ENCODE measurements at regions not wholly inside any gene's neighbourhood (a gene's known extent, or its start where the extent isn't known, plus 50 kb on each side); places are given as distances from the start of the nearest gene placed in this dataset.

GRCh38 chr5:148769941-148770340 lies 56.5 kb upstream of the ADRB2 start:
- no peaks in the 10 kb centered on the region for H3K9me3 ChIP-seq
- H3K27ac ChIP-seq, result no peak overlapping the region
- no peaks in the 10 kb centered on the region for H3K27me3 ChIP-seq
- intact Hi-C loops (cut with DNase I), result no loop called here
- no peaks in the 10 kb centered on the region for H3K4me1 ChIP-seq
- DNase-seq, result no peak
- no peaks in the 10 kb centered on the region for H3K36me3 ChIP-seq
- no peak for TF ChIP-seq CTCF (IDR thresholded peaks at IDR 0.05)
- no peak overlapping the region for H3K9ac ChIP-seq (ENCODE audit: low read depth in 2 of 2, low read length in 2 of 2)
- H3K4me3 ChIP-seq, result no peak overlapping the region

GRCh38 chr5:148774313-148774712 lies 52.1 kb upstream of the ADRB2 start:
- TF ChIP-seq CTCF (IDR thresholded peaks at IDR 0.05), result no peak
- no peak overlapping the region for H3K27ac ChIP-seq
- H3K4me3 ChIP-seq, result no peak overlapping the region
- H3K36me3 ChIP-seq, result no peaks in the 10 kb centered on the region
- H3K9ac ChIP-seq (ENCODE audit: low read depth in 2 of 2, low read length in 2 of 2), result no peak overlapping the region
- no peaks in the 10 kb centered on the region for H3K4me1 ChIP-seq
- no peaks in the 10 kb centered on the region for H3K9me3 ChIP-seq
- intact Hi-C loops (cut with DNase I), result no loop called here
- no peak for DNase-seq
- no peaks in the 10 kb centered on the region for H3K27me3 ChIP-seq

- no peaks in the 10 kb centered on the region for H3K9me3 ChIP-seq
- no peak overlapping the region for H3K4me3 ChIP-seq
- no peak for TF ChIP-seq CTCF (IDR thresholded peaks at IDR 0.05)
- intact Hi-C loops (cut with DNase I), result no loop called here
- no peak overlapping the region for H3K9ac ChIP-seq (ENCODE audit: low read depth in 2 of 2, low read length in 2 of 2)
- H3K27me3 ChIP-seq, result no peaks in the 10 kb centered on the region
- H3K36me3 ChIP-seq, result no peaks in the 10 kb centered on the region
- no peak overlapping the region for H3K27ac ChIP-seq
- no peak for DNase-seq
- H3K4me1 ChIP-seq, result no peaks in the 10 kb centered on the region
Observed at GRCh38 chr5:148776261-148776660, 50.1 kb upstream of the ADRB2 start.

Data from colonic mucosa (tissue), 4 donors.